GM12891 (cell line): ENCODE measurements at regions not wholly inside any gene's neighbourhood (a gene's known extent, or its start where the extent isn't known, plus 50 kb on each side); places are given as distances from the start of the nearest gene placed in this dataset.

Experiments
- DNase-seq: peaks from one replicate; pipeline ENCODE4 v3.0.0; 2011; ENCODE audit warnings: low spot score; ENCODE audit not compliant: insufficient read length
- FAIRE-seq: peaks from 2 replicates; lab custom pipeline; 2011; peaks lifted over from hg19 to GRCh38; lab: Jason Lieb, UNC
- PAX5 ChIP-seq: IDR thresholded peaks from 2 replicates; pipeline ENCODE4 v1.6.1; 2011; ENCODE audit warnings: low read length, moderate library complexity, mild to moderate bottlenecking; ENCODE audit not compliant: insufficient read depth, severe bottlenecking
- POLR2A ChIP-seq: IDR thresholded peaks from 2 replicates; pipeline ENCODE4 v1.6.1; 2011; ENCODE audit warnings: low read depth, low read length, control low read depth
- POLR2AphosphoS5 ChIP-seq: IDR thresholded peaks from 2 replicates; pipeline ENCODE4 v1.6.1; 2011; ENCODE audit warnings: low read depth, low read length, control low read depth
- POU2F2 ChIP-seq: IDR thresholded peaks from 2 replicates; pipeline ENCODE4 v1.6.1; 2011; ENCODE audit warnings: low read depth, mild to moderate bottlenecking, control low read depth, low read length, moderate library complexity
- SPI1 ChIP-seq: IDR thresholded peaks from 2 replicates; pipeline ENCODE4 v1.6.1; 2011; ENCODE audit warnings: low read depth, low read length, control low read depth
- TAF1 ChIP-seq: IDR thresholded peaks from 2 replicates; pipeline ENCODE4 v1.6.1; 2011; ENCODE audit warnings: low read depth, low read length, control low read depth

DNA sequence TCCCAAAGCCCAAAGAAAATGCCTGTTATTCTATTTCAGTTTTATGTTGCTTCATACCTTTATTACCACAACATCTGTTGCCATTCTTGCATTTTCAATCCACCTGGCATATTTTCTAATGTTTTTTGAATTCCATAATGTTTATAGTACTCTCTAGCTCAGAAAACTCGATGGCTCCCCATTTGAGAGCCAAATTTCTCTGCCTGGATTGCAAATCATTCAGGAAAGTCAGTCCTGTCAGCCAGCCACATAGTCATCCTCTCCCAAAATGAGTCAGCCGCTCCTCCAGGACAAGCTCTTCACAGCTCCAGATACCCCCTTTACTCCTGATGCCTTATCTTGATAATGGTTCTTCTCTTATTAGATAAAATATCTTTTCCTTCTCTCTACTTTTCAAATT, 78.2 kb upstream of the ADCY2 start:
- FAIRE-seq (no peak), DNase-seq (no peak)

DNA sequence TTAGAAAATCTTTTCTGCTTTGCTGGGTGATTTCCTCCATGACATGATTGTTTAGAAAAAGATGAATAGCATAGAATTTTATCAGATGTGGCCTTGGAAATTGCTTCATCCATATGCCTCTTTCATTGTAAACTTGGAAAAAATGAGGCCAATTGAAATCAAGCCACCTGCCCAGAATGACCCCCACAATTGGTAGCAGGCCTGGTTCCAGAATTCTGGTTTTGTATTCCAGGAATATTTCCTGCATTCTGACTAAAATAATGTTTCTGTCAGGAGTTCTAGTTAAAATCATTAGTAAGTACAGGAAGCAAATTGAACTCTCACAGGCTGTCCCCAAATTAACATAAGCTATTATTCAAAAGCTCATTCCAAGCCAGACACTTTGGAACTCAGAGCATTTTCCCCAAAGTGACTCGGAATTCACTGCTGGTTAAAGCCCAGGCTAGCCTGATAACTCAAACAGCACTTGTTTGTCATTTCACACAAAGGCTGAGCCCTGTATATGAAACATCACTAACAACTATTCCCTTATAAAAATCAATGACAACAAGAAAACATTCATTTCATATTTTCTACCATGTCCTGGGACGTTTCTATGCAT, 75.1 kb upstream of the ADCY2 start:
- FAIRE-seq (no peak), DNase-seq (no peak)
- TF ChIP-seq SPI1, result no peak

More for the DNA sequence above, 78.2 kb upstream of the ADCY2 start:
- TF ChIP-seq POU2F2 (no peak), POLR2AphosphoS5 (no peak), TAF1 (no peak), SPI1 (no peak), PAX5 (no peak), POLR2A (no peak)

- FAIRE-seq, result no peak
- no peak for DNase-seq
Observed at GRCh38 chr5:7321724-7322123, 74.2 kb upstream of the ADCY2 start.

GRCh38 chr5:7324919-7325318, 71.0 kb upstream of the ADCY2 start:
- TF ChIP-seq PAX5 (no peak), POLR2AphosphoS5 (no peak), POLR2A (no peak), POU2F2 (no peak), TAF1 (no peak), SPI1 (no peak)
- DNase-seq (no peak), FAIRE-seq (no peak)

More at GRCh38 chr5:7321724-7322123, 74.2 kb upstream of the ADCY2 start:
- no peak for TF ChIP-seq TAF1
- TF ChIP-seq PAX5, result no peak
- no peak for TF ChIP-seq SPI1
- no peak for TF ChIP-seq POU2F2
- no peak for TF ChIP-seq POLR2A

GRCh38 chr5:7325975-7326913, 69.7 kb upstream of the ADCY2 start:
- TF ChIP-seq POLR2A (no peak), TAF1 (no peak), SPI1 (no peak), POLR2AphosphoS5 (no peak), POU2F2 (no peak), PAX5 (no peak)
- FAIRE-seq (no peak), DNase-seq (no peak)

- no peak for DNase-seq
- no peak for FAIRE-seq
- TF ChIP-seq SPI1 (no peak), POLR2AphosphoS5 (no peak), POLR2A (no peak), PAX5 (no peak), POU2F2 (no peak), TAF1 (no peak)
Observed at GRCh38 chr5:7329141-7329540, 66.8 kb upstream of the ADCY2 start.

- DNase-seq, result no peak
- no peak for FAIRE-seq
Observed at GRCh38 chr5:7329712-7330111, 66.2 kb upstream of the ADCY2 start.

DNA sequence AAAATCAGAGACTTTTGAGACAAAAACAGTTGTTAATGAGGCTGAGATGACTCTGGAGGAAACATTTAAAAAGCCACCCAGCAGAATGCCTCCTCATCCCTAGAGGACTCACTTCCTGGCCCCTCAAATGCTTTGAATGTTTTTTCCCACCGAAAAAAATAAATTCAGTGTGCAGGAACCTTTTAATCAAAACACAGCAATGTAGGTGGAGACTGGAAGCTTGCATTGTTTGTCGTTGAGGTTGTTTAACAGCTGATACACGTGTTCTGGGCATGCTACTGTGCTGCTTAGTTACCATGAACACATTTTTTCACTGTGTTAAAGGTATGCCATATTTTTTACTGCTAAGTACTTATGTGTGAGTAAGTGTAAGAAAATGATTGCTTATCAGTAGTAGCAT, 65.7 kb upstream of the ADCY2 start:
- no peak for FAIRE-seq
- TF ChIP-seq POLR2AphosphoS5, result no peak
- TF ChIP-seq TAF1, result no peak
- TF ChIP-seq SPI1, result no peak
- TF ChIP-seq POLR2A, result no peak
- no peak for TF ChIP-seq PAX5
- no peak for TF ChIP-seq POU2F2

More at GRCh38 chr5:7329712-7330111, 66.2 kb upstream of the ADCY2 start:
- TF ChIP-seq POU2F2 (no peak), POLR2AphosphoS5 (no peak), POLR2A (no peak)

DNA sequence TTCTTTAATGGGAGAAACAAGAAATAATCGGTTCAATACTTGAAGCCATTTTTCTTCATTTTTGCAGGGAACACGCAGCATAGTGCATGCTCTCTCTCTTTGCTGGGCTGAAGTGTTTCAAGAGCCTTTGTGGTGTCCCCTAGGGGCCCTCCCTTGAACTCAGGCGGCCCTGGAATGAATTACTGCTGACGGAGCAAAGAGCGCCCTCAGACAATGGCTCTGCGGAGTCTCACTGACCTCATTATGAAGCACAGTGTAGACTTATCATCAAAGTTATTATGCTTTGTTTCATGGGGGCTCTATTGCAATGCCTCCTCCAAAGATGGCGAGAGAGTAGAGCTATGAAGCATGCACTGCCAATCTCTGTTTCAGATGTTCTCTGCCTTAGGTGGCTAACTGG, 64.8 kb upstream of the ADCY2 start:
- DNase-seq (no peak), FAIRE-seq (no peak)
- TF ChIP-seq POU2F2 (no peak), PAX5 (no peak), TAF1 (no peak), POLR2AphosphoS5 (no peak), POLR2A (no peak), SPI1 (no peak)

More for the DNA sequence above, 65.7 kb upstream of the ADCY2 start:
- no peak for DNase-seq
